ENCODE measurements at regions not wholly inside any gene's neighbourhood (a gene's known extent, or its start where the extent isn't known, plus 50 kb on each side); places are given as distances from the start of the nearest gene placed in this dataset.

- no peak for DNase-seq
Measured at GRCh38 chr2:156647377-156648010, 211.3 kb downstream of the GPD2 start.

GRCh38 chr2:156648522-156648921 is 212.3 kb downstream of the GPD2 start:
- no peak for DNase-seq

GRCh38 chr2:156649596-156649995 is 213.4 kb downstream of the GPD2 start:
- DNase-seq, result no peak

GRCh38 chr2:156652691-156653090 is 216.5 kb downstream of the GPD2 start:
- no peak for DNase-seq

- no peak for DNase-seq
Measured at GRCh38 chr2:156653675-156654074, 217.5 kb downstream of the GPD2 start.

GRCh38 chr2:156657809-156658208 is 221.6 kb downstream of the GPD2 start:
- no peak for DNase-seq

- no peak for DNase-seq
Measured at GRCh38 chr2:156659694-156660093, 223.5 kb downstream of the GPD2 start.

- DNase-seq, result no peak
Measured at GRCh38 chr2:156663757-156664409, 227.7 kb downstream of the GPD2 start.

GRCh38 chr2:156666130-156666785 is 230.1 kb downstream of the GPD2 start:
- DNase-seq, result no peak

- no peak for DNase-seq
Measured at GRCh38 chr2:156670104-156670503, 233.9 kb downstream of the GPD2 start.

GRCh38 chr2:156671706-156672361 is 235.7 kb downstream of the GPD2 start:
- no peak for DNase-seq

GRCh38 chr2:156672556-156673332 is 236.6 kb downstream of the GPD2 start:
- no peak for DNase-seq

GRCh38 chr2:156673333-156673615 is 237.1 kb downstream of the GPD2 start:
- DNase-seq, result no peak

GRCh38 chr2:156673981-156674380 is 237.8 kb downstream of the GPD2 start:
- no peak for DNase-seq

- DNase-seq, result no peak
Measured at GRCh38 chr2:156675896-156676295, 239.7 kb downstream of the GPD2 start.

- DNase-seq, result no peak
Measured at GRCh38 chr2:156679820-156680219, 243.6 kb downstream of the GPD2 start.

GRCh38 chr2:156680266-156680665 is 244.1 kb downstream of the GPD2 start:
- no peak for DNase-seq

GRCh38 chr2:156687126-156687525 is 250.9 kb downstream of the GPD2 start:
- DNase-seq, result no peak

- no peak for DNase-seq
Measured at GRCh38 chr2:156687715-156688114, 251.5 kb downstream of the GPD2 start.

- no peak for DNase-seq
Measured at GRCh38 chr2:156689939-156690338, 253.8 kb downstream of the GPD2 start.

- DNase-seq, result no peak
Measured at GRCh38 chr2:156691014-156691413, 254.8 kb downstream of the GPD2 start.

- no peak for DNase-seq
Measured at GRCh38 chr2:156695020-156695419, 258.8 kb downstream of the GPD2 start.

GRCh38 chr2:156695595-156695994 is 259.4 kb downstream of the GPD2 start:
- no peak for DNase-seq
